HG02852 (cell line): ENCODE measurements at regions not wholly inside any gene's neighbourhood (a gene's known extent, or its start where the extent isn't known, plus 50 kb on each side); places are given as distances from the start of the nearest gene placed in this dataset.

ENCODE experiments used
- ATAC-seq: cut with Tn5 transposase; IDR thresholded peaks from one replicate; pipeline ENCODE4 v1.9.1; 2021; ENCODE audit warnings: mild to moderate bottlenecking, moderate library complexity; ENCODE audit not compliant: unreplicated experiment

DNA sequence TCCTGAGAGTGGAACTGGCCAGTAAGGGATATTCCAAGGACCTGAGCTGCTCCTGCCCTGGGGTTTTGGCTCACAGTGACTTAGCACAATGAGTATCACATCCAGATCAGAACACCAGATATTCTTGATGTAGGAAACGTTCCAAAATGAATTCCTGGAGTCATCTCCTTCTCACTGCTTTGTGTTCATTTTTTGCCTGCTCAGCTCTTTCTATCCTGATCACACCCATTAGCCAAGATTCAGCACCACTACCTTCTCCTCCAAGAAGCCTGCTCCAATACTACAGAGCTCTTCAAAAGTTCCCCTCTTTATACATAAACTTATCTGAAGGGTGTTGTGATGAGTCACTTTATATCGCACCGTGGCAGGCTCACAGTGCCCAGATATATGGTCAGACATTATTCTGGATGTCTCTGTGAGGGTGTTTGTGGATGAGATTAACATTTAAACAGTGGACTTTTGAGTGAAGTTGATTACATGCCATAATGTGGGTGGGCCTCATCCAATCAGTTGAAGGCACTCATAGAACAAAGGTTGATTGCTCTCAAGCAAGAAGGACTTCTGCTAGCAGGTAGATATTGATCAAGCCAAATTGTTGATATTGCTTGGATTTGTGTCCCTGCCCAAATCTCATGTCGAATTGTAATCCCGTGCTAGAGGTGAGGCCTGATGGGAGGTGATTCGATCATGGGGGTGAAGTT, 1155.2 kb upstream of the AUTS2 start:
- no peak for ATAC-seq

GRCh38 chr7:68444042-68444441, 1154.2 kb upstream of the AUTS2 start:
- no peak for ATAC-seq

- no peak for ATAC-seq
Measured at GRCh38 chr7:68444956-68445355, 1153.3 kb upstream of the AUTS2 start.

- ATAC-seq: no peak
Measured at GRCh38 chr7:68446183-68446582, 1152.1 kb upstream of the AUTS2 start.

- ATAC-seq: no peak
Measured at GRCh38 chr7:68449099-68449498, 1149.2 kb upstream of the AUTS2 start.

DNA sequence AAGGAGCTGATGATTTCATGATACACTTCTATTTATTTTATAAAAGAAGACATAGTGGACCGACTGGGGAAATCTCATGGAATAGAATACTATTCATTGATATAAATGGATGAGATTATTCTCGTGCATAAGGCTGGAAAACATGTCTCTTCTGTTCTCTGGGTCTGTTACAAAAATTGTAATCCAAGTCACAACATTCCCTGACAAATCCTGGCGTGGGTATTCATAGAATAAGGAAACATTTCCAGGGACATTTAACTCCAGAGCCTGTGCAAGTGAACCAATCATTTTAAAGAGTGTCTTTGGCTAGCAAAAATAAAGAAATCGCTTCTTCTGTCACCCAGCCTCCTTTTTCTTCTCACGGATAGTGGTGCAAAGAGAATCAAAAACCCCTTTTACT, 1148.5 kb upstream of the AUTS2 start:
- no peak for ATAC-seq

GRCh38 chr7:68454931-68455330, 1143.3 kb upstream of the AUTS2 start:
- ATAC-seq: no peak

DNA sequence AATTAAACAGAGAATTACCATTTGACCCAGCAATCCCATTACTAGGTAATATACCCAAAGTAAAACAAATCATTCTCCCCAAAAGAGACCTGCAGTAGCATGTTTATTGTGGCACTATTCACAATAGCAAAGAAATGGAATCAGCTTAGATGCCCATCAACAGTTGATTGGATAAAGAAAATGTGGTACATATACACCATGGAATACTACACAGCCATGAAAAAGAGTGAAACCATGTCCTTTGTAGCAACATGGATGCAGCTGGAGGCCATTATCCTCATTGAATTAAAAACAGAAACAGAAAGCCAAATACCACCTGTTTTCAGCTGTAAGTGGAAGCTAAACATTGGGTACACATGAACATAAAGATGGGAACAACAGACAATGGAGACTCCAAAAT, 1141.8 kb upstream of the AUTS2 start:
- ATAC-seq: no peak

GRCh38 chr7:68457481-68457880, 1140.8 kb upstream of the AUTS2 start:
- ATAC-seq: no peak

- ATAC-seq: no peak
Measured at GRCh38 chr7:68458010-68458908, 1140.0 kb upstream of the AUTS2 start.

- ATAC-seq: no peak
Measured at GRCh38 chr7:68461430-68461829, 1136.8 kb upstream of the AUTS2 start.

- ATAC-seq: no peak
Measured at GRCh38 chr7:68470836-68471435, 1127.3 kb upstream of the AUTS2 start.

GRCh38 chr7:68472688-68473087, 1125.6 kb upstream of the AUTS2 start:
- ATAC-seq: no peak

DNA sequence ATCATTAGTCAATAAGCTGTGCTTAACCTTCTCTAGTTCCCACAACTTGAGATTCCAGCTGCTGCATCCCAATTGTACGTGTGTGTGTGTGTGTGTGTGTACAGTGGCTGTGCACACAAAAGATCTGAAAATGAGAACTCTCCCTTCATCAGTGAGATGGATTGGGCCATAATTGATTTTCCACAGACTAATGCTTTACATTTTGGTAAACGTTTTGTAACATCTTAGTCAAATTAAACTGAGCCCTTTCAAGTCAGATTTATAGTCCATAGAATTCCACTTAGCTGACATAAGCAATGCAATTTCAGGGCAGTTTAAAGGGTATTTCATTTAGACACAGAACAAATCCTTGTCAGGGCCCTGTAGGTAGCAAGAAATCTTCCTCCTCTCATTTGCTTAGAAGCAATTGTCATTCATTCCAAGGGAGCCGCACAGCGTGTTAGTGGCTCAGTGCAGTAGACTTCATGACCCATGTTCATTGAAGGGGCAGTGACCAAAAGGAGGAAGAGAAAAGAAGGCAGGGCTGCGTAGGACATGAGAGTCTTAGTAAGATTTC, 1123.5 kb upstream of the AUTS2 start:
- no peak for ATAC-seq

- ATAC-seq: no peak
Measured at GRCh38 chr7:68476966-68477365, 1121.3 kb upstream of the AUTS2 start.

DNA sequence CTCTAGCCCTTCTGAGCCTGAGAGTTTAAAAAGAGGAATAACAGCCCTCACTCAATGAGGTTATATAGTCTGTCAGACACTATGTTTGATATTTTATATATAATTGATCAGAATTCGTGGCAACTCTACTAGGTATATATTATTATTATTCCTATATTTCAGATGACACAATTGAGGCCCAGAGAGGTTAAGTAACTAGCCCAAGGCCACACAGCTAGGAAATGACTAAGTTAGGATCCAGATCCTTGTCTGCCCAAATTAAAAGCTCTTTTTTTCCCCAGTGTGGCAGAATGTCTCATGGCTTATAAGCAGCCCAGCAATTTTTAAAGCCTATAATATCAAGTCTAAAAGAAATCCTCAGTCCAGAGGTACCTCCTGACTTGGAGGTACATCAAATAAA, 1119.9 kb upstream of the AUTS2 start:
- no peak for ATAC-seq

GRCh38 chr7:68482800-68483199, 1115.5 kb upstream of the AUTS2 start:
- no peak for ATAC-seq

- no peak for ATAC-seq
Measured at GRCh38 chr7:68484731-68485130, 1113.5 kb upstream of the AUTS2 start.

DNA sequence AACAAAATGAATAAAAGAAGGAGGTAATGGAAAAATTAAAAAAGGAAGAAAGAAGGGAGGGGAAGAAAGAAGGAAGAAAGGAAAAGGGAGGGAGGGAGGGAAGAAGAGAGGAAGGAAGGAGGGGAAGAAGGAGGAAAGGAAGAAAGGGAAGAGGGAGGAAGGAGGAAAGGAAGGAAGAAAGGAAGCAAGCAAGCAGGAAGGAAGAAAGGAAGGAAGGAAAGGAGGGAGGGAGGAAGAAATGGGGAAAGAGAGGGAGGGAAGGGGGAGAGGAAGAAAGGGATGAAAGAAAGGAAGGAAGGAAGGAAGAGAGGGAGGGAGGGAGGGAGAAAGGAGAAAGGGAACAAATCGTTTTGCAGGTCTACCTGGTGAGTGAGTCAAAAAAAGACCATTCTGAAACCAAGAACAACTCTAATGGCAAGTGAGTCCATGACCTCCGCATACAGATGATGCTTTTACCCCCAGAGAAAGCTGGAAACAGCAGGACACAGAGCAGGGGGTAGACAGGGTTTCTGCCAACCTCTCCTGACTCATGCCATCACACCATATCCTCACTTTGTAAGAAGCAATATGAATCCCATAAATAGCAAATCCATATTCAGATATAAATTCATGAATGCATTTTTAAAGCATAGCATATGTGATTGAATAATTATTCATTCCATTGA, 1112.9 kb upstream of the AUTS2 start:
- ATAC-seq: no peak

DNA sequence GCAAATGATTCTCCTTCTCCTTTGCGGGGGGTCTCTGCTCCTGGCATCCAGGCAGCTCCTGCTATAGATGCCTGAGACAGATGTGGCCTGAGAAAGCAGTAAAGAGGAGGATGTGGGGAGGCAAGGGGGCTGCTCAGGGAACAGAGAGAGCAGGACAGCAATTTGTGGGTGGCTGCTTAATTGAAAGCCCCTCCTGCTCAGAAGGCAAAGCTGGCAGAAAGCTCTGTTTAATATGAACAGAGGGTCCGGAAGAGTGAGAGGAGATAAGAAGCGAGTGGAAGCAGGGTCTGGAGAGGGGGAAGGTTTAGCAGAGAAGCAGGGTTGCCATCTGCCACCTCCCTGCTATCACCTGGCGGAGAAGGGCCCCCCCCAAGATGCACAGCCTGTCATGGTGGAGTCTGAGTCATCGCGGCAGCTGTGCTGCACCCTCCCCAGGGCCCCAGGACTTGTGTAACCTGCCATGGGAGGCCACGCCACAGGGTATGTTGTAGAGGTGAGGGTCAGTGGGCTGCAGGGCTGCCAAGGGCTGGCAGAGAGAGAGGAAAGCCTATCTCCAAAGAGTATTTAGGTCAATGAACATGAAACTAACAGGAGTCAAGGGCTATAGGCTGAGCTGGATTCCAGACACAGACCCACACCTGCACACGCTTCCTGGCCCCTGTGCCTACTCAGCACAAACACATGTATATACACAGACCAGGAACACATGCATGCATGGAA, 1109.8 kb upstream of the AUTS2 start:
- ATAC-seq: no peak
